Stimulated activated naive CD8-positive, alpha-beta T cell treated with anti-CD3 and anti-CD28 coated beads, Interleukin-15, Interleukin-2, amounts not matched to agents 100 ng/mL and 50 ng/mL, for 24 hours (primary cell): ENCODE measurements at regions not wholly inside any gene's neighbourhood (a gene's known extent, or its start where the extent isn't known, plus 50 kb on each side); places are given as distances from the start of the nearest gene placed in this dataset.
"Not testable (repeated sequence)": the region's sequence is repeated elsewhere in the genome, so short reads cannot be mapped to it uniquely, and the experiment has no call there.

Experiments
- H3K27ac Mint-ChIP-seq: one replicate; pipeline ENCODE4 v1.8.0; 2021; ENCODE audit warnings: mild to moderate bottlenecking, mixed read lengths
- H3K27me3 Mint-ChIP-seq: one replicate; pipeline ENCODE4 v1.8.0; 2021; ENCODE audit warnings: mixed read lengths
- H3K36me3 Mint-ChIP-seq: one replicate; pipeline ENCODE4 v1.8.0; 2021; ENCODE audit warnings: low read depth, mixed read lengths
- H3K4me1 Mint-ChIP-seq: one replicate; pipeline ENCODE4 v1.8.0; 2021; ENCODE audit warnings: low read depth, mixed read lengths
- H3K4me3 Mint-ChIP-seq: one replicate; pipeline ENCODE4 v1.8.0; 2021; ENCODE audit warnings: mild to moderate bottlenecking, mixed read lengths
- H3K9me3 Mint-ChIP-seq: one replicate; pipeline ENCODE4 v1.8.0; 2021; ENCODE audit warnings: mixed read lengths

GRCh38 chr12:67088401-67089118 is 180.6 kb upstream of the CAND1 start:
- no peak overlapping the region for H3K27ac Mint-ChIP-seq
- no peaks in the 10 kb centered on the region for H3K4me1 Mint-ChIP-seq
- peaks cover 47% of the 10 kb centered on the region for H3K27me3 Mint-ChIP-seq
- no peak overlapping the region for H3K4me3 Mint-ChIP-seq
- H3K9me3 Mint-ChIP-seq = no peaks in the 10 kb centered on the region
- no peaks in the 10 kb centered on the region for H3K36me3 Mint-ChIP-seq

- H3K9me3 Mint-ChIP-seq = no peaks in the 10 kb centered on the region
- H3K4me1 Mint-ChIP-seq = no peaks in the 10 kb centered on the region
- H3K27ac Mint-ChIP-seq = no peak overlapping the region
- no peaks in the 10 kb centered on the region for H3K36me3 Mint-ChIP-seq
- peaks cover 28% of the 10 kb centered on the region for H3K27me3 Mint-ChIP-seq
- H3K4me3 Mint-ChIP-seq = no peak overlapping the region
Measured at GRCh38 chr12:67091204-67091603, 178.0 kb upstream of the CAND1 start.

- Mint-ChIP-seq H3K4me1 (no peaks in the 10 kb centered on the region), H3K27me3 (peaks cover 28% of the 10 kb centered on the region), H3K27ac (no peak overlapping the region), H3K4me3 (no peak overlapping the region), H3K36me3 (no peaks in the 10 kb centered on the region), H3K9me3 (no peaks in the 10 kb centered on the region)
Measured at GRCh38 chr12:67091678-67092077, 177.5 kb upstream of the CAND1 start.

- H3K4me1 Mint-ChIP-seq, H3K9me3 Mint-ChIP-seq, H3K36me3 Mint-ChIP-seq, H3K27ac Mint-ChIP-seq, H3K4me3 Mint-ChIP-seq: not testable (repeated sequence)
- peaks cover 28% of the 10 kb centered on the region for H3K27me3 Mint-ChIP-seq
Measured at GRCh38 chr12:67092934-67093333, 176.2 kb upstream of the CAND1 start.

- no peaks in the 10 kb centered on the region for H3K4me1 Mint-ChIP-seq
- H3K36me3 Mint-ChIP-seq = no peaks in the 10 kb centered on the region
- no peak overlapping the region for H3K27ac Mint-ChIP-seq
- H3K4me3 Mint-ChIP-seq = no peak overlapping the region
- no peaks in the 10 kb centered on the region for H3K9me3 Mint-ChIP-seq
- H3K27me3 Mint-ChIP-seq = peaks cover 10% of the 10 kb centered on the region
Measured at GRCh38 chr12:67096533-67097318, 172.4 kb upstream of the CAND1 start.

GRCh38 chr12:67099858-67100257 is 169.3 kb upstream of the CAND1 start:
- Mint-ChIP-seq H3K9me3 (peaks cover 7% of the 10 kb centered on the region), H3K27ac (no peak overlapping the region), H3K36me3 (no peaks in the 10 kb centered on the region), H3K27me3 (no peaks in the 10 kb centered on the region), H3K4me1 (no peaks in the 10 kb centered on the region), H3K4me3 (no peak overlapping the region)

GRCh38 chr12:67103521-67103920 is 165.6 kb upstream of the CAND1 start:
- Mint-ChIP-seq H3K9me3 (peaks cover 33% of the 10 kb centered on the region), H3K27ac (no peak overlapping the region), H3K4me1 (no peaks in the 10 kb centered on the region), H3K4me3 (no peak overlapping the region), H3K27me3 (peaks cover 13% of the 10 kb centered on the region), H3K36me3 (peaks cover 7% of the 10 kb centered on the region)

GRCh38 chr12:67107235-67107634 is 161.9 kb upstream of the CAND1 start:
- Mint-ChIP-seq H3K36me3 (peaks cover 7% of the 10 kb centered on the region), H3K4me3 (no peak overlapping the region), H3K9me3 (peaks cover 33% of the 10 kb centered on the region)

GRCh38 chr12:67107751-67108269 is 161.3 kb upstream of the CAND1 start:
- no peaks in the 10 kb centered on the region for H3K4me1 Mint-ChIP-seq
- peaks cover 7% of the 10 kb centered on the region for H3K36me3 Mint-ChIP-seq
- peaks cover 33% of the 10 kb centered on the region for H3K9me3 Mint-ChIP-seq
- H3K4me3 Mint-ChIP-seq = no peak overlapping the region
- H3K27ac Mint-ChIP-seq = no peak overlapping the region
- peaks cover 17% of the 10 kb centered on the region for H3K27me3 Mint-ChIP-seq

More at GRCh38 chr12:67107235-67107634, 161.9 kb upstream of the CAND1 start:
- Mint-ChIP-seq H3K4me1 (no peaks in the 10 kb centered on the region), H3K27ac (no peak overlapping the region), H3K27me3 (peaks cover 17% of the 10 kb centered on the region)

GRCh38 chr12:67110345-67110744 is 158.8 kb upstream of the CAND1 start:
- Mint-ChIP-seq H3K27me3 (peaks cover 18% of the 10 kb centered on the region), H3K9me3 (peaks cover 24% of the 10 kb centered on the region)
- H3K27ac Mint-ChIP-seq, H3K4me1 Mint-ChIP-seq, H3K4me3 Mint-ChIP-seq, H3K36me3 Mint-ChIP-seq: not testable (repeated sequence)

GRCh38 chr12:67111182-67111581 is 158.0 kb upstream of the CAND1 start:
- Mint-ChIP-seq H3K36me3 (peaks cover 7% of the 10 kb centered on the region), H3K27me3 (peaks cover 16% of the 10 kb centered on the region), H3K4me3 (no peak overlapping the region), H3K9me3 (peaks cover 16% of the 10 kb centered on the region), H3K27ac (no peak overlapping the region), H3K4me1 (no peaks in the 10 kb centered on the region)

- Mint-ChIP-seq H3K27me3 (peaks cover 10% of the 10 kb centered on the region), H3K9me3 (peaks cover 4% of the 10 kb centered on the region), H3K4me1 (no peaks in the 10 kb centered on the region), H3K4me3 (no peak overlapping the region), H3K27ac (no peak overlapping the region), H3K36me3 (no peaks in the 10 kb centered on the region)
Measured at GRCh38 chr12:67112586-67112985, 156.6 kb upstream of the CAND1 start.

GRCh38 chr12:67116134-67116533 is 153.0 kb upstream of the CAND1 start:
- no peak overlapping the region for H3K27ac Mint-ChIP-seq
- H3K36me3 Mint-ChIP-seq = no peaks in the 10 kb centered on the region
- no peaks in the 10 kb centered on the region for H3K4me1 Mint-ChIP-seq
- no peak overlapping the region for H3K4me3 Mint-ChIP-seq
- H3K9me3 Mint-ChIP-seq = no peaks in the 10 kb centered on the region
- peaks cover 15% of the 10 kb centered on the region for H3K27me3 Mint-ChIP-seq

- Mint-ChIP-seq H3K9me3 (no peaks in the 10 kb centered on the region), H3K4me1 (no peaks in the 10 kb centered on the region), H3K36me3 (no peaks in the 10 kb centered on the region), H3K27me3 (peaks cover 18% of the 10 kb centered on the region), H3K4me3 (no peak overlapping the region), H3K27ac (no peak overlapping the region)
Measured at GRCh38 chr12:67122584-67122983, 146.6 kb upstream of the CAND1 start.

- H3K4me1 Mint-ChIP-seq = peaks cover 5% of the 10 kb centered on the region
- no peak overlapping the region for H3K27ac Mint-ChIP-seq
- no peak overlapping the region for H3K4me3 Mint-ChIP-seq
- H3K36me3 Mint-ChIP-seq = no peaks in the 10 kb centered on the region
- H3K9me3 Mint-ChIP-seq = no peaks in the 10 kb centered on the region
- peaks cover 30% of the 10 kb centered on the region for H3K27me3 Mint-ChIP-seq
Measured at GRCh38 chr12:67137256-67137655, 131.9 kb upstream of the CAND1 start.
